NCI-H2171 treated with DMSO at 0.1 percent for 48 hours (cell line): ENCODE measurements at regions not wholly inside any gene's neighbourhood (a gene's known extent, or its start where the extent isn't known, plus 50 kb on each side); places are given as distances from the start of the nearest gene placed in this dataset.

Experiments
- DNase-seq: peaks from one replicate; lab custom pipeline; 2025; lab: John Stamatoyannopoulos, UW

GRCh38 chr11:19368726-19369375 is 128.1 kb upstream of the E2F8 start:
- DNase-seq, result peak; percentile 42

DNA sequence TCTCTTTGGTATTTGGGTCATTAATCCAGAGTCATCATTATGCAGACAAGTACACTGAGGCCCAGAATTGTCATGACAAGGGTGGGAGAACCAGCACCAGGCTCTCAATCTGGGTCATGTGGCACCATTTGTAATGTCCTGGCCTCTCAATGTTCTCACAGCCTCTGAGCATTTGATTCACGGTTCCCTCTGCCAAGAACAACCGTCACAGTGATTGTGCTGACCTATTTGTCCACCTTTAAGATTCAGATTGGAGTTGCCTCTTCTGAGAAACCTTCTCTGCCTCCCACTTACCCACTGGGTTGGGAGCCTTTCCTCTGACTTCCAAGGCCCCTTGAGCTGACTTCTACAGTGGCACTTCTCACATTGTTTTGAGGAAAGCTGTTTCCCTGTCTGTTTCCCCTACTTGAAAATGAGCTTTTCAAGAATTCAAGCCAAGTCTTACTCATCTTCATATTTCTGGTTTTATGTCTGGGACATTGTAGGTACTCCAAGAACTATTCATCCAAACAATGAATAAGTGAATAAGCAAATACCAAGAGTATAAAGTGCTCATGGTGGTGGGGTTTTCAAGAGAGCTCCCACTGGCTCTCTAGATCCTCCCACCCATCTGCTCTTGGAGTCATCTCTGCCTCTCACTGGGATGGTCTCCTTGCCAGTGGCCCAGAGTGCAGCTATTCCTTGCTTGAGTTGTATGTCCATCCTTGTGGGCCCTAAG is 126.4 kb upstream of the E2F8 start:
- DNase-seq, result no peak

GRCh38 chr11:19365743-19366410 is 125.1 kb upstream of the E2F8 start:
- DNase-seq, result no peak

DNA sequence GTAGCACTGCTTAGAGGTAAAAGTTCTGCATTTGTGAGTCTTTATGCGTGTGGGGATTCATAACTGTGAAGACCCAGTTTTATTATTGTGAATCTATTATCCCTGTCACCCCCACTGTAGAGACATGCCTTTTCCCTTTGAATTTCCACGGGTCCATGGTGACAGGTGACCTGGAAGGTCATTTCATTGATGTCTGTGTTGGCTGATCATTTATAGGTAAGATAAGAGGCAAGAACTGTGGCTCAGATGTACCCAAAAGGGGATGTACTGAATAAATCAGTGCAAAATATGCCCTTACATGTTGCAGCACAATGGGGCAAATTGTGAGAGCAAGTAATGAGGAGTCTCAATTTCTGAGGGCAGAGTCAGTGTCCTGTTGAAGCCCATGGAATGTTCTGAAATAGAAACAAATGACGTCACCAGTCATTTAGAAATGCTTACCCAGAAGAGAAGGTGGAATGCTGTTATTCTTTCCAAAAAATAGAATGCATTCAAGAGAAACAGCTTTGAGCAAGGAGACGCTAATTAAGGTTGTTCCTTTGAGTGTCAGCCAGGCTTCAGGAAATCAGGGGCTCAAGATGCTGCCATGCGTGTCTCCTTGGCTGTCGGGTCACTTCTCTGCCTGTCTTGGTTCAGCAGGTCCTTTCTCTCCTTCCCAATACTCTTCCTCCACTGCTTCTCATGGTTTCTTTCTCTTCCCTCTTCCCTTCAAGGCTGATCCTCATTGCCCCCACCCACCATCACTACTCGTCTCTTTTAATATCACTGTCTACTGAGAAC is 118.7 kb upstream of the E2F8 start:
- no peak for DNase-seq

DNA sequence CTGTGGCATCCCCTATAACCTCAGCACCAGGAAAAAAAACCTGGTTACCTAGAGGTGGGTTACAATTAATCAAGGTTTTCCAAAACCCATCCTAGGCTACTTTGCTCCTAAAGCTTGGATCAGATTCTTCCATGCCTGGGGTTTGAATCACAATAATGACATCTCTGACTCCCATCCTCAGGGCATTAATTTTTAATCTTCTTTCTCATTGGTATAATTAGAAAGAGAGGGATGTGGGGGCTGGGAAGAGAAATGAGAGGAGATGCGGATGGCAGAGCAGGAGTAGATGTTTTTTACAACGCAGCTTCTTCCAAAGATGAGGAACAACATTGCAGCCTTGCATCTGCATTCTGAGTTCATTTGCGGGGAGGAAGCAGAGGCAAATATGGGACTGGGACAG is 117.2 kb upstream of the E2F8 start:
- DNase-seq, result no peak

DNA sequence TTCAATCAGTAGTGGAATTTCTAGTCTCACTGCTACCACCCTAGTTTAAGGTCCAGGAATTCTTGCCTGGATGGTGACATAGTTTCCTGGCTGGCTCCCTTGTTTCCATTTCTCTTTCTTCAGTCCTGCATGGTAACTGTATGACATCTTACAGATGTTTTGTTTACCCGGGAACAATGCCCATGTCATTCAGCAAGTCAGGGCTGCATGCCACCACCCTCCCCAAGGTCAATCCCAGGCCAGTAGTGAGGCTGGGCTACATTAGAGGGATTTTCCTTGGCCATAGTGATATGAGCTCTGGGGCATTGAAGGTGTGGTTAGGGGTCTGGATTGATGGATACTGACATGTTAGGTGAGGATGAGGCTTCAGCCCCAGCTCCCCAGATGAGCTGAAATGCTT is 114.9 kb upstream of the E2F8 start:
- DNase-seq, result no peak

GRCh38 chr11:19353287-19353850 is 112.6 kb upstream of the E2F8 start:
- DNase-seq, result no peak

DNA sequence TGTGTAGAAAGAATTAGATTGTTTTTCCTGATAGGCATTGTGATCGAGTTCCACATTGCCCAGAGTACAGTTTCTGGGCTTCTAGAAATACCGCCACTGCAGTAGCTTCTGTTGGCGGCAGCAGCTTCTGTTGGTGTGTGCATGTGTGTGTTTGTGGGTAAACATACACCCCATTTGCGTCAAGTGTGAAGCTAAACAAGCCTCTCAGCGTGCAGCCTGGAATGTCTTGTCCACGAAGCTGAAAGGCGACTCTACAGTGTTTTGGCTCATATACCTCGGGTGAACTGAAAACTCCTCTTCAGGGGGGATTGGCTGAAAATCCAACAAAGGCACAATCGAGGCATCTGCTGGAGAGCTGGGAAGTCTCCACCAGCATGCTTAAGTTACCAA is 112.0 kb upstream of the E2F8 start:
- DNase-seq, result no peak

- peak; percentile 56 for DNase-seq
Observed at GRCh38 chr11:19352072-19352770, 111.5 kb upstream of the E2F8 start.

- no peak for DNase-seq
Observed at GRCh38 chr11:19351426-19351825, 110.7 kb upstream of the E2F8 start.

DNA sequence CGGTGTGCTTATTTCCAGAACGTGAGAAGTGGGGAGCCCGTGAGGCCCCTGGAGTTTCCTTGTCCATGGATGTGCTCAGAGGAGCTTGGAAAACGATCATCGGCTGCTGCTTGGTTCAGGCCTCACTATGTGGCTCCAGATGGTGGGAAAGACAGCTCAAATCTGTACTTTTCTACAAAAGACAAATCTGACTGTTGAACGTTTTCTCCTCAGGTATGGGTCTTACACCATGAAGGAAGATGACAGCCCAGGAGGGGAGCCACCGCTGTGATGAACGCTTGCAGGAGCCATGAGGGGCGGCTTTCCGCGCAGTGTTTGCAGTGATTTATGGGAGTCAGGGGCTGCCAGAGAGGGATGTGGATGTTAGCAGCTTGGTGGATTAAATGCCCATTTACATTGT is 109.4 kb upstream of the E2F8 start:
- no peak for DNase-seq

- DNase-seq, result no peak
Observed at GRCh38 chr11:19349340-19350025, 108.7 kb upstream of the E2F8 start.

DNA sequence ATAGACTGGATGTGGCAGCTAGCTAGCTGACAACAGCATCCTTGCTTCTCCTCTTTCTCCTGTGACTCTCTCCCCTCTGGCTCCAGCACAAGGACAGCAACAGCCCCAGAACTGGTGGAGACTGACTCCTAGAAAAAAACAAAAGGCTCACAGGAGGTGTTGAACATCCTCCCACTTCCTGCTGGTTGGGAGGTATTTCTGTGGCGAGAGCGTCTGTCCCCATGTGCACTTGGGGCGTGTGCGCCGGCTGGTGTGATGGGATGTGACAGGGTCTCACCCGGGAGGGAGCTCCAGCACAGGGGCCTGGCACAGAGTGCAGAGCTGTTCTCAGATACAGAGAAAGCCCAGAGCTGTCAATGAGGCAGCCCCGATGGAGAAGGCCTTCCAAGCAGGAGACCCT is 107.2 kb upstream of the E2F8 start:
- DNase-seq, result no peak

- DNase-seq, result peak; percentile 67
Observed at GRCh38 chr11:19345848-19346681, 105.3 kb upstream of the E2F8 start.

GRCh38 chr11:19345519-19345847 is 104.7 kb upstream of the E2F8 start:
- peak; percentile 65 for DNase-seq

GRCh38 chr11:19344661-19345518 is 104.1 kb upstream of the E2F8 start:
- peak; percentile 43 for DNase-seq

GRCh38 chr11:19342036-19342435 is 101.3 kb upstream of the E2F8 start:
- no peak for DNase-seq

DNA sequence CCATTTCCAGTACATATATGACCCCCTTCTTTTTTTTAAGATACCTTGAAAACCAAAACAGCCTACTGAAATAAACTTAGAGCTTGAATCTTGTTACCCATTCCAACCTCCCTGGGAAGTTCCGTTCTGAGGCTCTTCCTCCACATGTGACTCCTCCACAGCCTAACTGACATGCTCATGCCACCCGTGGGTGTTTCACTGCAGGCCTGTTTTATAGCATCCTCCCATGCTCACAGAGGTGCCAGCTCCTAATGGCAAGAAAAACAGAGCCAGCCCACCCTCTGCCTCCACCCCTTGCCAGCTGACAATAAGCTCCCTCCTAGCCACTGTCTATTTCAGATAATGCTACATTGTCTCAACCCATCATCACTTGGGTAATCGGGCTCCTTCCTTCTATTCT is 97.6 kb upstream of the E2F8 start:
- DNase-seq, result no peak

DNA sequence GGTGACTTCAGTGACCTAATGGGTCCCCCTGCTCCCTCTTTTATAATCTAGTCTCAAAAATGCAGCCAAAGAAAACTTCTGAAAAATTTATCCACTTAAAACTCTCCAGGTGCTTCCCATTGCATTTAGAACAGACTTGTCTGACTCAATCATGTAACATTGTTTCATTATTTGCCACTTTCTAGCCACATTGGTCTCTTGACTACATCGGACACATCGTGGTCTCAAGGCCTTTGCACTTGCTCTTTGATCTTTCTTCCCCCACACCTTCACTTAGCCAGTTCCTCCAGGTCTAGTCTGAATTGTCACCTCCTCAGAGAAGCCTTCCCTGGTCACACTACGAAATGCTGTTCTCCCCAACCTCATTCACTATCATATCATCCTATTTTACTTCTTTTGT is 97.0 kb upstream of the E2F8 start:
- DNase-seq, result no peak
